ENCODE measurements at regions not wholly inside any gene's neighbourhood (a gene's known extent, or its start where the extent isn't known, plus 50 kb on each side); places are given as distances from the start of the nearest gene placed in this dataset.

DNA sequence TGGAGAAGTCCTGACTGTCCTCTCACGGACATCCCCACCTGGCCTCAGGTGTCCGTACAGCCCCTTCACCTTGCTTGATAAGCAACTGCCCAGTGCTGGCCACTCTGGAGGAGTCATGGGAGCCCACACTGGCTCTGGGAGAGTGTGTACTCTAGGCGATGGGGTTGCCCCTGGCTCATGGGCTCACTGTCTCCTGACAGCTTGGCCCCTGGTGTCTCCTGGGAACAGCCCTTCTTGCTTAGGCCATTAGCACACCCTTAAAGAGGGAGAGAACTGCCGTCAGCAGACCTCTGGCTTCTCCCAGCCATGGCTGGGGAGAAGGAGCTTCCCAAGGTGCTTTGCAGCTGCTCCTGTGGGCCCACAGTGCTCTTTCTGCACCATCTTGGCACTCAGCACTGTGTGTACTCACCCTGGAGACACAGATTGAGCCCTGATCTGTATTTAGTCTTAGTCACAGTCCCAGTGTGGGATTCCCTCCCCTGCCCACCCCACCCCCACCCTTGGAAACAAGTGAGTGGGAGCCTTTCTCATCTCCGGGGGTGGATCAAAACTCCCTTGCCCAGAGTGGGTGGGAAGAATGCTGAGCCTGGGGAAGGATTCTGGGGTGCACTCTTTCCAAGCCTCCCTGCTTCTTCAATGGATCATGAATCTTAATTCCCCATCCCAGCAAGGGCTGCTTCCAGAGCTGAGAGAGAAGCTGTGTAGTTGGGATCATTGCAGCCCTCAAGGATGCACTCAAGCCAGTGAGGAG is 83.5 kb upstream of the ADPGK start:
- no peaks in the 10 kb centered on the region for H3K9me3 Mint-ChIP-seq
- no peak overlapping the region for H3K27ac Mint-ChIP-seq
- no peak for TF ChIP-seq CTCF (IDR thresholded peaks at IDR 0.05)
- ChIA-PET POLR2A (no interaction called here), CTCF (no interaction called here)
- DNase-seq (no peak), ATAC-seq (no peak)
- no peaks in the 10 kb centered on the region for H3K4me1 Mint-ChIP-seq (ENCODE audit: low read depth)
- H3K4me3 Mint-ChIP-seq: no peak overlapping the region
- peaks cover 6% of the 10 kb centered on the region for H3K27me3 Mint-ChIP-seq
- intact Hi-C loops (cut with micrococcal nuclease): no loop called here
- no peaks in the 10 kb centered on the region for H3K36me3 Mint-ChIP-seq (ENCODE audit: low read depth)

GRCh38 chr15:72866182-72866581 is 82.6 kb upstream of the ADPGK start:
- no peak overlapping the region for H3K4me3 Mint-ChIP-seq
- no peaks in the 10 kb centered on the region for H3K36me3 Mint-ChIP-seq (ENCODE audit: low read depth)
- DNase-seq (no peak), ATAC-seq (no peak)
- peaks cover 6% of the 10 kb centered on the region for H3K27me3 Mint-ChIP-seq
- no peaks in the 10 kb centered on the region for H3K4me1 Mint-ChIP-seq (ENCODE audit: low read depth)
- no peak for TF ChIP-seq CTCF (IDR thresholded peaks at IDR 0.05)
- ChIA-PET CTCF (no interaction called here), POLR2A (no interaction called here)
- H3K9me3 Mint-ChIP-seq: no peaks in the 10 kb centered on the region
- intact Hi-C loops (cut with micrococcal nuclease): no loop called here
- H3K27ac Mint-ChIP-seq: no peak overlapping the region

GRCh38 chr15:72865486-72865885 is 81.9 kb upstream of the ADPGK start:
- ChIA-PET POLR2A (no interaction called here), CTCF (no interaction called here)
- H3K27me3 Mint-ChIP-seq: peaks cover 9% of the 10 kb centered on the region
- H3K27ac Mint-ChIP-seq: no peak overlapping the region
- DNase-seq (no peak), ATAC-seq (no peak)
- no peaks in the 10 kb centered on the region for H3K9me3 Mint-ChIP-seq
- no peak overlapping the region for H3K4me3 Mint-ChIP-seq
- intact Hi-C loops (cut with micrococcal nuclease): no loop called here
- no peaks in the 10 kb centered on the region for H3K4me1 Mint-ChIP-seq (ENCODE audit: low read depth)
- TF ChIP-seq CTCF (IDR thresholded peaks at IDR 0.05): no peak
- no peaks in the 10 kb centered on the region for H3K36me3 Mint-ChIP-seq (ENCODE audit: low read depth)

DNA sequence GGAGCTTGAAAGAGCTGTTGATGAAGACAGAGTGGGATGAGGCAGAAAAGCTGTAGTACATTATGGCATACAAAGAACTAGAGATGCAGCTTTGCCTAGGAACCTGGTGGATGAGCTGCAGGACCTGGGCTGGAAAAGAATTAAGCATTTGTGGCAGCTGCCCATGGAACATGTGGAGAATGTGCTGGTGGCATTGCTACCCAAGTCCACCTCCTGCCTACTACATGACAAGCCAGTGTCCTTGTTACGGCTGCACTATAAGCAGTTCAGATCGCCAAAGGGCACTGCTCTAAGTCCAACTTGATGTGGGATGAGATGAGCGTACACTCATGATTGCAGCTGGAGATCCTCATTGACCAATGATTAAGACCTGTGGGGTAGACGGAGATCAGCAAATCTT is 81.1 kb upstream of the ADPGK start:
- Mint-ChIP-seq H3K27me3 (peaks cover 9% of the 10 kb centered on the region), H3K9me3 (no peaks in the 10 kb centered on the region), H3K4me3 (no peak overlapping the region), H3K36me3 (ENCODE audit: low read depth) (no peaks in the 10 kb centered on the region), H3K27ac (no peak overlapping the region), H3K4me1 (ENCODE audit: low read depth) (no peaks in the 10 kb centered on the region)
- DNase-seq (no peak), ATAC-seq (no peak)
- CTCF ChIA-PET: no interaction called here
- TF ChIP-seq CTCF (IDR thresholded peaks at IDR 0.05): no peak
- POLR2A ChIA-PET: no interaction called here
- intact Hi-C loops (cut with micrococcal nuclease): no loop called here

DNA sequence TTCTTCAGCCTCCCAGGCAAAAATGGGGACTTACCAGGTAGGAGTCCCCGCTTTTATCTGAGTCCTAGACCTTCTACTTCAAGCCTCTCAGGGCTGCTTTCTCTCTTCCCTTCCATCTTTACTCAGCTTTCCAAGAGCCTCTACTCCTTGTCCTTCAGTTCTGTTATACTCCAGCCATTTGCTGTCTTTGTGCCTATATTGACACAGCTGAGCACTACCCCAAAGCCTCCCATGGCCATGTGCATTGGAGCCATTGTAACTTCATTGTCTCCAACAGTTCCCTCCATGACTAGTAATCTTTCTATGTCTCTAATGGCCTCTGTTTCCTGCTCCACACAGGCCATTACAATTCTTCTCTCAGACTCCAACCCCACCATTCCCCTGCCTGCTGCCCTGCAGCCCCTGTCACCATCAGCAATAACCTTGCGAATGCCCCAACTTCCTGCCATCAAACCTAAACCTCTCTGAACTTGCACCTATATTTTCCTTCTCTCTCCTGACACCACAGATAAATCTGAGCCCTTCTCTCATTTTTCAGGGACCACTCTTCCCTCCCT is 77.9 kb upstream of the ADPGK start:
- Mint-ChIP-seq H3K9me3 (no peaks in the 10 kb centered on the region), H3K27ac (no peak overlapping the region), H3K36me3 (ENCODE audit: low read depth) (no peaks in the 10 kb centered on the region), H3K4me3 (no peak overlapping the region), H3K4me1 (ENCODE audit: low read depth) (no peaks in the 10 kb centered on the region), H3K27me3 (peaks cover 7% of the 10 kb centered on the region)
- ATAC-seq: no peak
- TF ChIP-seq CTCF (IDR thresholded peaks at IDR 0.05): no peak
- no peak for DNase-seq
- ChIA-PET POLR2A (no interaction called here), CTCF (no interaction called here)
- intact Hi-C loops (cut with micrococcal nuclease): no loop called here

Data from activated CD8-positive, alpha-beta T cell treated with anti-CD3 and anti-CD28 coated beads for 36 hours (primary cell).